ENCODE measurements at regions not wholly inside any gene's neighbourhood (a gene's known extent, or its start where the extent isn't known, plus 50 kb on each side); places are given as distances from the start of the nearest gene placed in this dataset.

GRCh38 chr11:81979448-81979847 is 754.2 kb downstream of the FAM181B start:
- TF ChIP-seq POLR2A (IDR thresholded peaks at IDR 0.05) = no peak
- no peak for TF ChIP-seq CTCF (IDR thresholded peaks at IDR 0.05)
